ENCODE measurements at regions not wholly inside any gene's neighbourhood (a gene's known extent, or its start where the extent isn't known, plus 50 kb on each side); places are given as distances from the start of the nearest gene placed in this dataset.

DNA sequence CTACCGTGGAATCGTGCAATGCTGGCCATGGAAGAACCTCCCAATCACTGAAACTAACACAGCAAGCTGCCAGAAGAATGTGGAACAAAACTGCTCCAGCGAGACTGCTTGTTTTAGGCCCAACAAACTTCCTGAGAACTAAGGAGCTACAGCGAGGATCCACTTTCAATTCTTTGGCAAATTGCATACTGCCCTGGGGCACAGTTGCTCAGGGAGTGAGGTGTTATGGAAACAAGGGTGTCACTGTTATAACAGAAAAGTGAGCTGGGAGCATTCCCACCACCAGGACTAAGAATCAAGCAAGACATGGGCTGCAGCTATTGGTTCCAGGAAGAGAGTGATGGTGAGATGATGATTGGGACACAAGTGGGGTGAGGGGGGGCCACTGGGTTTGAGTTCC lies 1606.1 kb upstream of the FLRT2 start:
- no peak overlapping the region for H3K27ac ChIP-seq
- ATAC-seq (no peak), DNase-seq (no peak)
- 82 to 93% (median 92%) methylated on average over 4 of the region's 4 CpGs for WGBS, 4 donors
- H3K36me3 ChIP-seq = no peaks in the 10 kb centered on the region
- no peaks in the 10 kb centered on the region for H3K4me1 ChIP-seq
- intact Hi-C loops (cut with DNase I) = no loop called here
- TF ChIP-seq CTCF (IDR thresholded peaks at IDR 0.05) = no peak
- TF ChIP-seq POLR2A (IDR thresholded peaks at IDR 0.05) = no peak
- no peaks in the 10 kb centered on the region for H3K27me3 ChIP-seq
- no peak overlapping the region for H3K4me3 ChIP-seq
- H3K9me3 ChIP-seq = peaks cover 0 to 10% (median 0%) of the 10 kb centered on the region in 12 donors

GRCh38 chr14:83924259-83924658 lies 1605.7 kb upstream of the FLRT2 start:
- ATAC-seq = no peak
- TF ChIP-seq CTCF (IDR thresholded peaks at IDR 0.05) (no peak), POLR2A (IDR thresholded peaks at IDR 0.05) (no peak)

GRCh38 chr14:83940253-83940652 lies 1589.7 kb upstream of the FLRT2 start:
- DNase-seq = no peak
- no peaks in the 10 kb centered on the region for H3K36me3 ChIP-seq
- no peak overlapping the region for H3K4me3 ChIP-seq
- WGBS, 4 donors = 83 to 91% (median 86%) methylated on average over 2 of the region's 2 CpGs
- TF ChIP-seq POLR2A (IDR thresholded peaks at IDR 0.05) (no peak), CTCF (IDR thresholded peaks at IDR 0.05) (peak in 9 of 12 donors; percentile 11 to 36 (median 22))
- peaks cover 0 to 10% (median 0%) of the 10 kb centered on the region in 12 donors for H3K9me3 ChIP-seq
- H3K4me1 ChIP-seq = no peaks in the 10 kb centered on the region
- intact Hi-C loops (cut with DNase I) = no loop called here
- ATAC-seq = no peak
- no peak overlapping the region for H3K27ac ChIP-seq
- no peaks in the 10 kb centered on the region for H3K27me3 ChIP-seq

More at GRCh38 chr14:83924259-83924658, 1605.7 kb upstream of the FLRT2 start:
- 81 to 100% (median 91%) methylated on average over 3 of the region's 3 CpGs for WGBS, 4 donors
- Histone ChIP-seq H3K9me3 (peaks cover 0 to 10% (median 0%) of the 10 kb centered on the region in 12 donors), H3K36me3 (no peaks in the 10 kb centered on the region), H3K27ac (no peak overlapping the region), H3K27me3 (no peaks in the 10 kb centered on the region), H3K4me3 (no peak overlapping the region), H3K4me1 (no peaks in the 10 kb centered on the region)
- DNase-seq = peak in 1 of 5 donors; percentile 14
- intact Hi-C loops (cut with DNase I) = no loop called here

DNA sequence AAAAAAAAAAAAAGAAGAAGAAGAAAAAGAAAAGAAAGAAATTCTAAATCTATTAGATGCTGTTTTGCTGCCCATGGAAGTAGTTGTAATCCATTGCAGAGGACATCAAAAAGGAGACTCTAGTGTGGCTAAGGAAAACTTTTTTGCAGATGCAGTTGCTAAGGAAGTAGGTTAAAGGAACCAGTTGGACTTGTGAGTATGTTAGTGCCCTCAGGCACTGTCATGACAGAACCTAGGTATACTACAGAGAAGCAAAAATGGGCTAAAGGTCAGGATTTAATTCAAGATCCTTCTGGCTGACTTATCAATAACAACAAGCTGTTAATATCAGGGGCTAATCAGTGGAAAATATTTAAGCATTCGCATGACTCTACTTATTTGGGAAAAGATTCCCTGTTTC lies 1571.6 kb upstream of the FLRT2 start:
- H3K36me3 ChIP-seq = no peaks in the 10 kb centered on the region
- no peaks in the 10 kb centered on the region for H3K4me1 ChIP-seq
- TF ChIP-seq CTCF (IDR thresholded peaks at IDR 0.05) (no peak), POLR2A (IDR thresholded peaks at IDR 0.05) (no peak)
- no peak overlapping the region for H3K27ac ChIP-seq
- H3K9me3 ChIP-seq = peaks cover 0 to 13% (median 1%) of the 10 kb centered on the region in 12 donors
- H3K4me3 ChIP-seq = no peak overlapping the region
- 82 to 96% (median 91%) methylated on average over 1 of the region's 1 CpG for WGBS, 4 donors
- DNase-seq (no peak), ATAC-seq (no peak)
- intact Hi-C loops (cut with DNase I) = no loop called here
- no peaks in the 10 kb centered on the region for H3K27me3 ChIP-seq
